Neural progenitor cell (in vitro differentiated cells): ENCODE measurements at regions not wholly inside any gene's neighbourhood (a gene's known extent, or its start where the extent isn't known, plus 50 kb on each side); places are given as distances from the start of the nearest gene placed in this dataset.
"Not testable (repeated sequence)": the region's sequence is repeated elsewhere in the genome, so short reads cannot be mapped to it uniquely, and the experiment has no call there.

Source experiments
- EZH2 ChIP-seq: fragments of 200-600 bp; sonication (generic); IDR thresholded peaks from 2 replicates; pipeline ENCODE4 v1.6.1; 2017; ENCODE audit warnings: antibody characterized with exemption, mild to moderate bottlenecking, moderate library complexity
- EZH2phosphoT487 ChIP-seq: fragments of 200-600 bp; sonication (generic); IDR thresholded peaks from 2 replicates; pipeline ENCODE4 v1.6.1; 2017; ENCODE audit warnings: antibody characterized with exemption
- TF ChIP-seq, protein P1 (sequence below): fragments of 200-600 bp; sonication (generic); IDR thresholded peaks from 2 replicates; pipeline ENCODE4 v1.5.1; 2017; ENCODE audit warnings: antibody characterized with exemption, mild to moderate bottlenecking

DNA sequence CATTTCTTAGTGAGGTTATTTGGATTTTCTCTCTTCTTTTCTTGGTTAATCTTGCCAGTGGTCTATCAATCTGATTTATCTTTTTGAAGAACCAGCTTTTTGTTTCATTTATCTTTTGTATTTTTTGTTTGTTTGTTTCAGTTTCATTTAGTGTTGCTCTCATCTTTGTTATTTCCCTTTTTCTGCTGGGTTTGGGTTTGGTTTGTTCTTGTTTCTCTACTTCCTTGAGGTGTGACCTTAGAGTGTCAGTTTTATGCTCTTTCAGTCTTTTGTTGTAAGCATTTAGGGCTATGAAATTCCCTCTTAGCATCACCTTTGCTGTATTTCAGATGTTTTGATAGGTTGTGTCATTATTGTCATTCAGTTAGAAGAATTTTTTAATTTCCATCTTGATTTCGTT lies 101.4 kb upstream of the EPB41L4A start:
- TF ChIP-seq EZH2phosphoT487, EZH2: not testable (repeated sequence)
- TF ChIP-seq, protein P1, sequence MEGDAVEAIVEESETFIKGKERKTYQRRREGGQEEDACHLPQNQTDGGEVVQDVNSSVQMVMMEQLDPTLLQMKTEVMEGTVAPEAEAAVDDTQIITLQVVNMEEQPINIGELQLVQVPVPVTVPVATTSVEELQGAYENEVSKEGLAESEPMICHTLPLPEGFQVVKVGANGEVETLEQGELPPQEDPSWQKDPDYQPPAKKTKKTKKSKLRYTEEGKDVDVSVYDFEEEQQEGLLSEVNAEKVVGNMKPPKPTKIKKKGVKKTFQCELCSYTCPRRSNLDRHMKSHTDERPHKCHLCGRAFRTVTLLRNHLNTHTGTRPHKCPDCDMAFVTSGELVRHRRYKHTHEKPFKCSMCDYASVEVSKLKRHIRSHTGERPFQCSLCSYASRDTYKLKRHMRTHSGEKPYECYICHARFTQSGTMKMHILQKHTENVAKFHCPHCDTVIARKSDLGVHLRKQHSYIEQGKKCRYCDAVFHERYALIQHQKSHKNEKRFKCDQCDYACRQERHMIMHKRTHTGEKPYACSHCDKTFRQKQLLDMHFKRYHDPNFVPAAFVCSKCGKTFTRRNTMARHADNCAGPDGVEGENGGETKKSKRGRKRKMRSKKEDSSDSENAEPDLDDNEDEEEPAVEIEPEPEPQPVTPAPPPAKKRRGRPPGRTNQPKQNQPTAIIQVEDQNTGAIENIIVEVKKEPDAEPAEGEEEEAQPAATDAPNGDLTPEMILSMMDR: not testable (repeated sequence)
